Activated CD4-positive, alpha-beta memory T cell treated with anti-CD3 and anti-CD28 coated beads, Interleukin-2, amount 10 ng/mL, durations not matched to agents 7 days and 5 days (primary cell): ENCODE measurements at regions not wholly inside any gene's neighbourhood (a gene's known extent, or its start where the extent isn't known, plus 50 kb on each side); places are given as distances from the start of the nearest gene placed in this dataset.

Experiments
- CTCF ChIA-PET: fragments of 350-600 bp; sonication (Branson Sonifier 250); formaldehyde crosslinking; loops from one replicate; lab custom pipeline; 2021; ENCODE audit warnings: antibody characterized with exemption, inconsistent platforms; lab: Charles Lee
- POLR2A ChIA-PET: fragments of 350-600 bp; sonication (Branson Sonifier 250); formaldehyde crosslinking; loops from one replicate; lab custom pipeline; 2021; ENCODE audit warnings: antibody characterized with exemption; lab: Charles Lee
- DNase-seq: peaks from one replicate; pipeline ENCODE4 v3.0.0-alpha.2; 2020
- H3K27ac Mint-ChIP-seq: one replicate; pipeline ENCODE4 v1.8.0; 2021; ENCODE audit warnings: mild to moderate bottlenecking, mixed read lengths
- H3K27me3 Mint-ChIP-seq: one replicate; pipeline ENCODE4 v1.8.0; 2021; ENCODE audit warnings: mixed read lengths
- H3K36me3 Mint-ChIP-seq: one replicate; pipeline ENCODE4 v1.8.0; 2021; ENCODE audit warnings: low read depth, mixed read lengths
- H3K4me1 Mint-ChIP-seq: one replicate; pipeline ENCODE4 v1.8.0; 2021; ENCODE audit warnings: mixed read lengths
- H3K4me3 Mint-ChIP-seq: one replicate; pipeline ENCODE4 v1.8.0; 2021; ENCODE audit warnings: mild to moderate bottlenecking, mixed read lengths
- H3K9me3 Mint-ChIP-seq: one replicate; pipeline ENCODE4 v1.8.0; 2021; ENCODE audit warnings: mixed read lengths

DNA sequence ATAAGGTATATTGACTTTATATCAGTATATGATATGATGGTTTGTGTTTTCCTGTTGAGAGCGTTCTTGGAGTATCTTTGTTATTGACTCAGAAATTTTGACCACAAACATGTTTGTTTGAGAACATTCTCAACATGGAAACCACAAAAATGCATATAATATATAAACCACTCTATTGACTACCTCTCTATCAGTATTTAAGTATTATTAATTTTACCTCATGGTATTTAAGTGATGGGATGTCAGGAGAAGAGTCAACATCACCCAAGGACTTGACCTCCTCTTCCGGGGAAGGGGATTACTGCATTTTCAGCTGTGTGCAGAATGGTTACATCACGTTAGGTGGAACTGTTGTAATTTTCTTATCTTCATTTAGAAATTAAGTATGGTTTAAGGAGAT is 54.3 kb upstream of the PUDP start:
- Mint-ChIP-seq H3K36me3 (no peaks in the 10 kb centered on the region), H3K4me3 (no peak overlapping the region), H3K27ac (no peak overlapping the region), H3K9me3 (no peaks in the 10 kb centered on the region), H3K27me3 (no peaks in the 10 kb centered on the region), H3K4me1 (peaks cover 2% of the 10 kb centered on the region)
- DNase-seq, result no peak
- POLR2A ChIA-PET, result no interaction called here
- CTCF ChIA-PET, result no interaction called here

- H3K27ac Mint-ChIP-seq, result no peak overlapping the region
- no peak for DNase-seq
- H3K9me3 Mint-ChIP-seq, result no peaks in the 10 kb centered on the region
- peaks cover 2% of the 10 kb centered on the region for H3K4me1 Mint-ChIP-seq
- H3K27me3 Mint-ChIP-seq, result no peaks in the 10 kb centered on the region
- CTCF ChIA-PET, result no interaction called here
- H3K4me3 Mint-ChIP-seq, result no peak overlapping the region
- no peaks in the 10 kb centered on the region for H3K36me3 Mint-ChIP-seq
- POLR2A ChIA-PET, result no interaction called here
These were observed 53.5 kb upstream of the PUDP start for GRCh38 chrX:7201496-7201895.

DNA sequence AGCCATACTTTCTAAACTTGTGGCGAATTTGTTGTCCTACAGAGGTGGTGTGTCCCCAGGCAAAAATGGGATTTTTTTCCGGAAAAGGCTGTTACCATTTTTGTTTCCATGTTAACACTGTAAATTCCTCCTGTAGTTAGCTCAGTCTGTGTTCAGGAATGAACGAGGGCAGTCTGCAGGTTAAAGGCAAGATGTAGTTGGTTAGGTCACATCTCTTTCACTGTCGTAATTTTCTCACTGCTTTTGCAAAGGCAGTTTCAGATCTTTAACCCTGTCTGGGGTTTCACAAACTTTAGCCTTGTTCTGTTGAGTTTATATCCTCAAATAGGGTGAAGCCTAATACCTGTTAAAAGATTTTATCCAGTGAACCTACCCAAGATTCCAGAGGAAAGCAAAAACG is 50.5 kb upstream of the PUDP start:
- DNase-seq, result no peak
- no peak overlapping the region for H3K27ac Mint-ChIP-seq
- ChIA-PET CTCF (no interaction called here), POLR2A (no interaction called here)
- no peaks in the 10 kb centered on the region for H3K9me3 Mint-ChIP-seq
- no peaks in the 10 kb centered on the region for H3K27me3 Mint-ChIP-seq
- H3K36me3 Mint-ChIP-seq, result no peaks in the 10 kb centered on the region
- no peak overlapping the region for H3K4me3 Mint-ChIP-seq
- H3K4me1 Mint-ChIP-seq, result no peaks in the 10 kb centered on the region
